ENCODE measurements at regions not wholly inside any gene's neighbourhood (a gene's known extent, or its start where the extent isn't known, plus 50 kb on each side); places are given as distances from the start of the nearest gene placed in this dataset.

DNA sequence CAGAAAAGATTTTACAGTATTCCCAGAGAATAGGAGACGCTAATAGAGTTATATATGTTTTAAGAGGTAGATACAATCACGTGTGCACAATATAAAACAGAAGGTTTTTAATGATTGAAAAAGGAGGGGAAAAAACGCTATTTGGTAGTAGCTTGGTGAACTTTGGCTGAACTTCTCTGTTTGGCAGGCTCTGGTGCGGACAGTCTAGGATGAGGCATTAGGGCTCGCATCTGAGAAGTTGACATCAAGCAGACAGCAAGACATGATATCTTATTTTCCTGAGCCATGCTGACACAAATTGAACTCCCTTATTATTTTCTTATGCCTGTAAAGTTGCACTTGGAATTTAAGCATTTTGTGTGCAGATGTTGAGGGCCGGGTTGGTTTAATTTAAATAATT is 176.6 kb downstream of the EN1 start:
- no peak for TF ChIP-seq POLR2A (IDR thresholded peaks at IDR 0.05)
- TF ChIP-seq, protein P1, sequence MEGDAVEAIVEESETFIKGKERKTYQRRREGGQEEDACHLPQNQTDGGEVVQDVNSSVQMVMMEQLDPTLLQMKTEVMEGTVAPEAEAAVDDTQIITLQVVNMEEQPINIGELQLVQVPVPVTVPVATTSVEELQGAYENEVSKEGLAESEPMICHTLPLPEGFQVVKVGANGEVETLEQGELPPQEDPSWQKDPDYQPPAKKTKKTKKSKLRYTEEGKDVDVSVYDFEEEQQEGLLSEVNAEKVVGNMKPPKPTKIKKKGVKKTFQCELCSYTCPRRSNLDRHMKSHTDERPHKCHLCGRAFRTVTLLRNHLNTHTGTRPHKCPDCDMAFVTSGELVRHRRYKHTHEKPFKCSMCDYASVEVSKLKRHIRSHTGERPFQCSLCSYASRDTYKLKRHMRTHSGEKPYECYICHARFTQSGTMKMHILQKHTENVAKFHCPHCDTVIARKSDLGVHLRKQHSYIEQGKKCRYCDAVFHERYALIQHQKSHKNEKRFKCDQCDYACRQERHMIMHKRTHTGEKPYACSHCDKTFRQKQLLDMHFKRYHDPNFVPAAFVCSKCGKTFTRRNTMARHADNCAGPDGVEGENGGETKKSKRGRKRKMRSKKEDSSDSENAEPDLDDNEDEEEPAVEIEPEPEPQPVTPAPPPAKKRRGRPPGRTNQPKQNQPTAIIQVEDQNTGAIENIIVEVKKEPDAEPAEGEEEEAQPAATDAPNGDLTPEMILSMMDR (IDR thresholded peaks at IDR 0.05): no peak
